ENCODE measurements at regions not wholly inside any gene's neighbourhood (a gene's known extent, or its start where the extent isn't known, plus 50 kb on each side); places are given as distances from the start of the nearest gene placed in this dataset.

GRCh38 chr3:105284876-105285275 lies 81.8 kb upstream of the ALCAM start (continued):
- TF ChIP-seq ZBTB11 (CRISPR knock-in tag; IDR thresholded peaks at IDR 0.05) (no peak), FOXM1 (IDR thresholded peaks at IDR 0.05; ENCODE audit: low read depth, low read length) (no peak), TARDBP (IDR thresholded peaks at IDR 0.05; ENCODE audit: borderline replicate concordance) (no peak), SIX5 (IDR thresholded peaks at IDR 0.05; ENCODE audit: low read depth, low read length, severe bottlenecking) (no peak), BCLAF1 (IDR thresholded peaks at IDR 0.05) (no peak), TCF3 (IDR thresholded peaks at IDR 0.05; ENCODE audit: borderline replicate concordance, insufficient read depth, low read depth, low read length) (no peak), ZNF592 (IDR thresholded peaks at IDR 0.05) (no peak), PML (IDR thresholded peaks at IDR 0.05; ENCODE audit: low read length) (no peak), ELK1 (IDR thresholded peaks at IDR 0.05; ENCODE audit: low read depth, low read length) (no peak), NR2C1 (IDR thresholded peaks at IDR 0.05) (no peak), MEF2A (IDR thresholded peaks at IDR 0.05; ENCODE audit: insufficient read depth, low read depth, low read length) (no peak), WRNIP1 (IDR thresholded peaks at IDR 0.05; ENCODE audit: borderline replicate concordance, low read depth, low read length) (no peak), SP1 (IDR thresholded peaks at IDR 0.05; ENCODE audit: low read depth, low read length) (no peak), CHD1 (IDR thresholded peaks at IDR 0.05; ENCODE audit: low read depth, low read length) (no peak), RCOR1 (conservative IDR thresholded peaks at IDR 0.05; ENCODE audit: low read depth, low read length) (no peak)
